ENCODE measurements at regions not wholly inside any gene's neighbourhood (a gene's known extent, or its start where the extent isn't known, plus 50 kb on each side); places are given as distances from the start of the nearest gene placed in this dataset.
"Not testable (repeated sequence)": the region's sequence is repeated elsewhere in the genome, so short reads cannot be mapped to it uniquely, and the experiment has no call there.

GRCh38 chr13:80873589-80873988 lies 532.7 kb upstream of the SPRY2 start:
- TF ChIP-seq CTCF (IDR thresholded peaks at IDR 0.05; ENCODE audit: low read depth, low read length): no peak
- TF ChIP-seq MYC (IDR thresholded peaks at IDR 0.05; ENCODE audit: low read depth, low read length): no peak
- TF ChIP-seq POLR2A (IDR thresholded peaks at IDR 0.05; ENCODE audit: extremely low read depth, insufficient read length): no peak
- no peak for TF ChIP-seq MAX (IDR thresholded peaks at IDR 0.05; ENCODE audit: low read depth, low read length)
- peak; percentile 66 for DNase-seq (ENCODE audit: low read depth)
- no peak overlapping the region for H3K4me3 ChIP-seq (ENCODE audit: low read depth, low read length)

- DNase-seq (ENCODE audit: low read depth); H3K4me3 ChIP-seq (ENCODE audit: low read depth, low read length): not testable (repeated sequence)
Measured at GRCh38 chr13:80871971-80872370, 531.0 kb upstream of the SPRY2 start.

- TF ChIP-seq MAX (IDR thresholded peaks at IDR 0.05; ENCODE audit: low read depth, low read length) (no peak), CTCF (IDR thresholded peaks at IDR 0.05; ENCODE audit: low read depth, low read length) (no peak), POLR2A (IDR thresholded peaks at IDR 0.05; ENCODE audit: extremely low read depth, insufficient read length) (no peak), MYC (IDR thresholded peaks at IDR 0.05; ENCODE audit: low read depth, low read length) (no peak)
- no peak for DNase-seq (ENCODE audit: low read depth)
Measured at GRCh38 chr13:80871481-80871880, 530.6 kb upstream of the SPRY2 start.

GRCh38 chr13:80870186-80870585 lies 529.3 kb upstream of the SPRY2 start:
- no peak overlapping the region for H3K4me3 ChIP-seq (ENCODE audit: low read depth, low read length)
- TF ChIP-seq MAX (IDR thresholded peaks at IDR 0.05; ENCODE audit: low read depth, low read length): no peak
- TF ChIP-seq POLR2A (IDR thresholded peaks at IDR 0.05; ENCODE audit: extremely low read depth, insufficient read length): no peak
- no peak for TF ChIP-seq MYC (IDR thresholded peaks at IDR 0.05; ENCODE audit: low read depth, low read length)
- TF ChIP-seq CTCF (IDR thresholded peaks at IDR 0.05; ENCODE audit: low read depth, low read length): no peak
- DNase-seq (ENCODE audit: low read depth): no peak

More at GRCh38 chr13:80871481-80871880, 530.6 kb upstream of the SPRY2 start:
- H3K4me3 ChIP-seq (ENCODE audit: low read depth, low read length): no peak overlapping the region

- no peak overlapping the region for H3K4me3 ChIP-seq (ENCODE audit: low read depth, low read length)
- TF ChIP-seq MAX (IDR thresholded peaks at IDR 0.05; ENCODE audit: low read depth, low read length): no peak
- TF ChIP-seq CTCF (IDR thresholded peaks at IDR 0.05; ENCODE audit: low read depth, low read length): no peak
- TF ChIP-seq POLR2A (IDR thresholded peaks at IDR 0.05; ENCODE audit: extremely low read depth, insufficient read length): no peak
- no peak for TF ChIP-seq MYC (IDR thresholded peaks at IDR 0.05; ENCODE audit: low read depth, low read length)
- DNase-seq (ENCODE audit: low read depth): no peak
Measured at GRCh38 chr13:80866921-80867320, 526.0 kb upstream of the SPRY2 start.

GRCh38 chr13:80865329-80865728 lies 524.4 kb upstream of the SPRY2 start:
- DNase-seq (ENCODE audit: low read depth): no peak
- no peak overlapping the region for H3K4me3 ChIP-seq (ENCODE audit: low read depth, low read length)
- TF ChIP-seq MAX (IDR thresholded peaks at IDR 0.05; ENCODE audit: low read depth, low read length) (no peak), CTCF (IDR thresholded peaks at IDR 0.05; ENCODE audit: low read depth, low read length) (no peak), MYC (IDR thresholded peaks at IDR 0.05; ENCODE audit: low read depth, low read length) (no peak)
